Vagina (tissue), 2 donors: ENCODE measurements at regions not wholly inside any gene's neighbourhood (a gene's known extent, or its start where the extent isn't known, plus 50 kb on each side); places are given as distances from the start of the nearest gene placed in this dataset.

ENCODE experiments used
- DNase-seq, 2 donors: peaks; one replicate each; pipeline ENCODE4 v3.0.0-alpha.2; 2017; ENCODE audit errors: extremely low spot score in 2 of 2
- H3K27ac ChIP-seq: fragments of 200-600 bp; sonication (generic); one replicate; pipeline ENCODE4 v1.5.1; 2019
- H3K27me3 ChIP-seq: fragments of 200-600 bp; sonication (generic); one replicate; pipeline ENCODE4 v1.5.1; 2019
- H3K36me3 ChIP-seq, 2 donors: fragments of 200-600 bp; sonication (generic); one replicate each; pipeline ENCODE4 v1.5.1; 2017 to 2019
- H3K4me1 ChIP-seq: fragments of 200-600 bp; sonication (generic); one replicate; pipeline ENCODE4 v1.5.1; 2019
- H3K4me3 ChIP-seq, 2 donors: fragments of 200-600 bp; sonication (generic); 1 replicate in 1 of 2; 2 replicates in 1 of 2; pipeline ENCODE4 v1.5.1; 2016 to 2019
- H3K9me3 ChIP-seq: fragments of 200-600 bp; sonication (generic); one replicate; pipeline ENCODE4 v1.5.1; 2019
- CTCF ChIP-seq, 3 experiments: fragments of 450-650 bp in 2 of 3; fragments of 200-600 bp in 1 of 3; sonication (generic) in 1 of 3; IDR thresholded peaks; one replicate each; pipeline ENCODE4 v1.5.1; 2017 to 2019; ENCODE audit warnings: antibody characterized with exemption in 3 of 3, mild to moderate bottlenecking in 2 of 3, moderate library complexity in 2 of 3
- POLR2A ChIP-seq, 2 donors: fragments of 450-650 bp; IDR thresholded peaks; one replicate each; pipeline ENCODE4 v1.6.1; 2017; ENCODE audit warnings: antibody characterized with exemption in 2 of 2, mild to moderate bottlenecking in 2 of 2, moderate library complexity in 2 of 2
- POLR2AphosphoS5 ChIP-seq, 2 donors: sonication (generic); formaldehyde crosslinking; IDR thresholded peaks; one replicate each; pipeline ENCODE4 v1.9.0; 2017; ENCODE audit warnings: antibody characterized with exemption in 2 of 2, mild to moderate bottlenecking in 2 of 2, low read depth in 1 of 2; ENCODE audit not compliant: insufficient read depth in 1 of 2
- intact Hi-C: fragments of 100-400 bp; cut with DNase I; formaldehyde crosslinking; loops from one replicate; pipeline ENCODE4 v1.15.1; 2023

DNA sequence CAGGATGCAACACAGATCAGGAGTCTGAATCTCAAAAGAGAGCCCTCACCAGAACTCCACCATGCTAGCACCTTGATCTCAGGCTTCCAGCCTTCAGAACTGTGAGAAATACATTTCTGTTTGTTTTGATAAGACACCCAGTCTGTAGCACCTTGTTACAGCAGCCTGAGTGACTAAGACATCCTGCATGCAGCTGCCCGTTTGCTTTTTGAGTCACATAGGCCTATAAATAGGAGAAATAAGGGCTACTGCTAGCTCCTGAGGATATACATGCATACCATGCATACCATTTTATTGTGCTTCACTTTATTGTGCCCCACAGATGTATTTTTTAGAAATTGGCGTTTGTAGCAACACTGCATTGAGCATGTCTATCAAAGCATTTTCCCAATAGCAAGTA, 337.8 kb downstream of the CDH2 start:
- intact Hi-C loops = no loop called here
- Histone ChIP-seq H3K9me3 (no peaks in the 10 kb centered on the region), H3K27me3 (no peaks in the 10 kb centered on the region), H3K27ac (no peak overlapping the region), H3K4me3 (no peak overlapping the region), H3K36me3 (no peaks in the 10 kb centered on the region), H3K4me1 (no peaks in the 10 kb centered on the region)
- TF ChIP-seq POLR2AphosphoS5 (IDR thresholded peaks at IDR 0.05; ENCODE audit: insufficient read depth in 1 of 2, low read depth in 1 of 2) = no peak
- no peak for TF ChIP-seq CTCF (IDR thresholded peaks at IDR 0.05)
- no peak for TF ChIP-seq POLR2A (IDR thresholded peaks at IDR 0.05)
- DNase-seq = no peak

- no peaks in the 10 kb centered on the region for H3K9me3 ChIP-seq
- no peak overlapping the region for H3K27ac ChIP-seq
- H3K36me3 ChIP-seq = no peaks in the 10 kb centered on the region
- intact Hi-C loops = no loop called here
- DNase-seq = no peak
- no peak overlapping the region for H3K4me3 ChIP-seq
- no peak for TF ChIP-seq CTCF (IDR thresholded peaks at IDR 0.05)
- TF ChIP-seq POLR2AphosphoS5 (IDR thresholded peaks at IDR 0.05; ENCODE audit: insufficient read depth in 1 of 2, low read depth in 1 of 2) = no peak
- TF ChIP-seq POLR2A (IDR thresholded peaks at IDR 0.05) = no peak
- H3K27me3 ChIP-seq = no peaks in the 10 kb centered on the region
- no peaks in the 10 kb centered on the region for H3K4me1 ChIP-seq
These were observed 338.7 kb downstream of the CDH2 start for GRCh38 chr18:27838225-27838624.

GRCh38 chr18:27826101-27826500, 350.8 kb downstream of the CDH2 start:
- H3K4me3 ChIP-seq = no peak overlapping the region
- H3K36me3 ChIP-seq = no peaks in the 10 kb centered on the region
- intact Hi-C loops = no loop called here

DNA sequence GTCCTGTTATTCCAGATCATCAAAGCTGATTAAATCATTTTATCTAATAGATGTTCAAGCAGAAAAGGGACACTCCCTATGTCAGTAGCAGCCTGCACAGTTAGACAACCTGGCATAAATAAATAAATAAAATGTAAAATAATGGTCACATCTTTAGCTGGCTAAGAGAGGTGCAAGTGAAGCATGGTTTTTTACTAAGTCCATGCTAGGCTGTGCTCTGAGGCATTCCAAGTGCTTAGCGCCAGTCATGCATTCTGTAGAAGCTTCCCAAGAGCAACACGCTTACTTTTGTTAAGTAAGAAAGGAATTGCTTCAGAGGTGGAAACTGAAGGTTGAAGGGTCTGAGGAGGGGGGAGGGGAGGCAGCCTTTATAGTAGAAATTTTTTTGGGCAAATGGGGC, 351.2 kb downstream of the CDH2 start:
- no peak overlapping the region for H3K4me3 ChIP-seq
- TF ChIP-seq POLR2AphosphoS5 (IDR thresholded peaks at IDR 0.05; ENCODE audit: insufficient read depth in 1 of 2, low read depth in 1 of 2) = no peak
- TF ChIP-seq POLR2A (IDR thresholded peaks at IDR 0.05) = no peak
- no peak for TF ChIP-seq CTCF (IDR thresholded peaks at IDR 0.05)
- H3K36me3 ChIP-seq = no peaks in the 10 kb centered on the region
- no peak for DNase-seq
- H3K27me3 ChIP-seq = no peaks in the 10 kb centered on the region
- H3K27ac ChIP-seq = no peak overlapping the region
- intact Hi-C loops = no loop called here
- no peaks in the 10 kb centered on the region for H3K9me3 ChIP-seq
- no peaks in the 10 kb centered on the region for H3K4me1 ChIP-seq

More at GRCh38 chr18:27826101-27826500, 350.8 kb downstream of the CDH2 start:
- no peak for DNase-seq
- Histone ChIP-seq H3K27me3 (no peaks in the 10 kb centered on the region), H3K27ac (no peak overlapping the region), H3K9me3 (no peaks in the 10 kb centered on the region), H3K4me1 (no peaks in the 10 kb centered on the region)
- TF ChIP-seq POLR2A (IDR thresholded peaks at IDR 0.05) (no peak), CTCF (IDR thresholded peaks at IDR 0.05) (no peak)

GRCh38 chr18:27824841-27825681, 351.9 kb downstream of the CDH2 start:
- Histone ChIP-seq H3K4me1 (no peaks in the 10 kb centered on the region), H3K4me3 (no peak overlapping the region), H3K36me3 (no peaks in the 10 kb centered on the region), H3K27ac (no peak overlapping the region), H3K27me3 (no peaks in the 10 kb centered on the region), H3K9me3 (no peaks in the 10 kb centered on the region)
- TF ChIP-seq CTCF (IDR thresholded peaks at IDR 0.05) (no peak), POLR2A (IDR thresholded peaks at IDR 0.05) (no peak), POLR2AphosphoS5 (IDR thresholded peaks at IDR 0.05; ENCODE audit: insufficient read depth in 1 of 2, low read depth in 1 of 2) (no peak)
- no peak for DNase-seq
- intact Hi-C loops = no loop called here
